Kidney (tissue), 13 donors: ENCODE measurements at regions not wholly inside any gene's neighbourhood (a gene's known extent, or its start where the extent isn't known, plus 50 kb on each side); places are given as distances from the start of the nearest gene placed in this dataset.

Source experiments
- DNase-seq, 5 donors: peaks; one replicate each; pipeline ENCODE4 v3.0.0-alpha.2; 2013 to 2020
- FAIRE-seq: peaks from 2 replicates; lab custom pipeline; 2012; peaks lifted over from hg19 to GRCh38; lab: Jason Lieb, UNC
- H3K27ac ChIP-seq, 2 donors: one replicate each; pipeline ENCODE4 v1.7.0; 2013; ENCODE audit warnings: low read depth in 2 of 2, low read length in 2 of 2, inconsistent platforms in 1 of 2
- H3K27me3 ChIP-seq: one replicate; pipeline ENCODE4 v1.7.1; 2013; ENCODE audit warnings: low read length, inconsistent platforms; ENCODE audit not compliant: control insufficient read depth, insufficient read depth
- H3K36me3 ChIP-seq, 3 donors: one replicate each; pipeline versions ENCODE4 v1.7.0 to v1.7.1; 2013; ENCODE audit warnings: low read length in 3 of 3, control low read depth in 1 of 3, inconsistent platforms in 1 of 3; ENCODE audit not compliant: insufficient read depth in 3 of 3, control insufficient read depth in 2 of 3
- H3K4me1 ChIP-seq, 3 donors: one replicate each; pipeline versions ENCODE4 v1.7.0 to v1.7.1; 2013; ENCODE audit warnings: low read length in 3 of 3, inconsistent platforms in 1 of 3, low read depth in 1 of 3; ENCODE audit not compliant: control insufficient read depth in 2 of 3, insufficient read depth in 2 of 3
- H3K4me3 ChIP-seq, 3 donors: one replicate each; pipeline versions ENCODE4 v1.7.0 to v1.8.1; 2013; ENCODE audit warnings: low read length in 3 of 3, control low read depth in 1 of 3, inconsistent platforms in 1 of 3
- H3K9ac ChIP-seq, 3 donors: one replicate each; pipeline versions ENCODE4 v1.7.0 to v1.7.1; 2013; ENCODE audit warnings: low read length in 3 of 3, control low read depth in 1 of 3, inconsistent platforms in 1 of 3
- H3K9me3 ChIP-seq, 3 donors: one replicate each; pipeline versions ENCODE4 v1.7.0 to v1.7.1; 2013; ENCODE audit warnings: low read length in 3 of 3, control low read depth in 1 of 3, inconsistent platforms in 1 of 3; ENCODE audit not compliant: control insufficient read depth in 2 of 3, insufficient read depth in 1 of 3
- CTCF ChIP-seq: IDR thresholded peaks from 3 replicates; pipeline ENCODE4 v1.5.1; 2012; ENCODE audit warnings: mild to moderate bottlenecking, moderate library complexity, borderline replicate concordance; ENCODE audit not compliant: insufficient read depth; ENCODE audit errors: extremely low read depth
- intact Hi-C: fragments of 100-400 bp; cut with DNase I; formaldehyde crosslinking; loops from one replicate; pipeline ENCODE4 v1.11.1; 2022
- donor health status: control.
- donor health status: control.
- donor health status: control.
- donor health status: control.
- donor health status: control.
- donor health status: DM: yes; HTN: yes; CAD: no.
- donor health status: Normal renal cell carcinoma (clear cell type).

GRCh38 chr9:126117631-126118030, 209.0 kb upstream of the MVB12B start:
- Histone ChIP-seq H3K4me3 (no peak overlapping the region), H3K27ac (no peak overlapping the region), H3K9me3 (peaks cover 0 to 6% (median 0%) of the 10 kb centered on the region in 3 donors), H3K27me3 (no peaks in the 10 kb centered on the region), H3K9ac (no peak overlapping the region), H3K36me3 (no peaks in the 10 kb centered on the region), H3K4me1 (no peaks in the 10 kb centered on the region)
- no peak for TF ChIP-seq CTCF
- DNase-seq (peak in 1 of 5 donors; percentile 18), FAIRE-seq (no peak)
- intact Hi-C loops: no loop called here

- no peak overlapping the region for H3K9ac ChIP-seq
- H3K36me3 ChIP-seq: no peaks in the 10 kb centered on the region
- no peak for TF ChIP-seq CTCF
- no peak overlapping the region for H3K27ac ChIP-seq
- H3K4me1 ChIP-seq: no peaks in the 10 kb centered on the region
- no peak overlapping the region for H3K4me3 ChIP-seq
- H3K9me3 ChIP-seq: peaks cover 0 to 7% (median 0%) of the 10 kb centered on the region in 3 donors
- H3K27me3 ChIP-seq: no peaks in the 10 kb centered on the region
- DNase-seq (peak in 1 of 5 donors; percentile 18), FAIRE-seq (no peak)
- intact Hi-C loops: no loop called here
Observed at GRCh38 chr9:126119731-126120130, 206.9 kb upstream of the MVB12B start.

- no peak for FAIRE-seq
- H3K4me3 ChIP-seq: no peak overlapping the region
- DNase-seq: no peak
- H3K4me1 ChIP-seq: no peaks in the 10 kb centered on the region
- no peak for TF ChIP-seq CTCF
- H3K9me3 ChIP-seq: peaks cover 0 to 7% (median 0%) of the 10 kb centered on the region in 3 donors
- H3K27me3 ChIP-seq: no peaks in the 10 kb centered on the region
- H3K27ac ChIP-seq: no peak overlapping the region
- no peak overlapping the region for H3K9ac ChIP-seq
- H3K36me3 ChIP-seq: no peaks in the 10 kb centered on the region
- intact Hi-C loops: no loop called here
Observed at GRCh38 chr9:126122901-126123616, 203.6 kb upstream of the MVB12B start.
